ENCODE measurements at regions not wholly inside any gene's neighbourhood (a gene's known extent, or its start where the extent isn't known, plus 50 kb on each side); places are given as distances from the start of the nearest gene placed in this dataset.
A peak's percentile ranks its signal among the peaks of the same experiment; 100 is the strongest.
"Not testable (repeated sequence)": the region's sequence is repeated elsewhere in the genome, so short reads cannot be mapped to it uniquely, and the experiment has no call there.

GRCh38 chr3:17872457-17872856, 130.0 kb upstream of the TBC1D5 start:
- DNase-seq, result no peak

- DNase-seq, result no peak
Measured at GRCh38 chr3:17865631-17866030, 123.2 kb upstream of the TBC1D5 start.

- no peak for DNase-seq
Measured at GRCh38 chr3:17861476-17861875, 119.0 kb upstream of the TBC1D5 start.

DNA sequence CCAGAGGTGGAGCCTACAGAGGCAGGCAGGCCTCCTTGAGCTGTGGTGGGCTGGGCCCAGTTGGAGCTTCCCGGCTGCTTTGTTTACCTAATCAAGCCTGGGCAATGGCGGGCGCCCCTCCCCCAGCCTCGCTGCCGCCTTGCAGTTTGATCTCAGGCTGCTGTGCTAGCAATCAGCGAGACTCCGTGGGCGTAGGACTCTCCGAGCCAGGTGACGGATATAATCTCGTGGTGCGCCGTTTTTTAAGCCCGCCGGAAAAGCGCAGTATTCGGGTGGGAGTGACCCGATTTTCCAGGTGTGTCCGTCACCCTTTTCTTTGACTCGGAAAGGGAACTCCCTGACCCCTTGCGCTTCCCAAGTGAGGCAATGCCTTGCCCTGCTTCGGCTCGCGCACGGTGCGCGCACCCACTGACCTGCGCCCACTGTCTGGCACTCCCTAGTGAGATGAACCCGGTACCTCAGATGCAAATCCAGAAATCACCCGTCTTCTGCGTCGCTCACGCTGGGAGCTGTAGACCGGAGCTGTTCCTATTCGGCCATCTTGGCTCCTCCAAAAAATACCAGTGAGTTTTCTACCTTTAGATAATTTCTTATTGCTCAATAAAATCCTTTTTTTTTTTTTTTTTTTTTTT, 118.5 kb upstream of the TBC1D5 start:
- not testable (repeated sequence) for DNase-seq

- no peak for DNase-seq
Measured at GRCh38 chr3:17852217-17852616, 109.8 kb upstream of the TBC1D5 start.

DNA sequence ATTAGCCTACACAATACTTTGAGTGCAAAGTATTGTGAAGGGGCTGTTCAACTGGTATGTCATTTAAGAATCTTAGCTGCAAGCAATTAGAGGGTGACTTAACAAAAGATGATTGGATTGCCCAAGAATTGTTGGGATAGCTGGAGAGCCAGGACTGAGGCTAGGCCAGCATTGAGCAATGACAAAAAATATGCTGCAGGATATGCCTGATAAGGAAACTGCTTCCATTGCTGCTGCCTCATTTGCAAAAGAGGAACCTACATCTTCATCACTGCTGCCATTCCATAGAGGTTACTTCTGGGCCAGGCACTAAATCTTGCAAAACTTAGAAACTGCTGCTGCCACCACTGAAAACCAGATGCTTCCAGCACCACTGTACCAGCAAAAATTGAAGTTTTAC, 108.0 kb upstream of the TBC1D5 start:
- DNase-seq, result peak; percentile 18

GRCh38 chr3:17848102-17848501, 105.7 kb upstream of the TBC1D5 start:
- DNase-seq, result no peak

DNA sequence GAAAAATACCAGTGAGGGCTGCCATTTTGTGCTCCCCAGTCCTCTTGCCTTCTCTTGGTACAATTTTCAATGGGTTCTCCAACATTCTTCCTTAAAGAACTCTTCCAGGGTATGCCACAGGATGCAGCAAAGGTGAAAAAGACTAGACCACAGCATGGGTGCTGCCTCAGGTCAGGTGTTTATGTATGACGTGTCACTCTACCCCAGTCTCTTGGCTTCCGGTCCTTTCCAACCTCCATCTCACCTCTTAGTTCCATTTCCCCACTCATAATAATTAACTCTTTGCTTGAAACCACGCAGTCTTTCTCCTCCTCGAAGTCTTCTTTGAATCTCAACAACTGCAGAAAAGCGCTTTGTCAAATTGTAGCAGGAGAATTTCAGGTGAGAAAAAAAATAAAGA, 104.7 kb upstream of the TBC1D5 start:
- no peak for DNase-seq

- peak; percentile 17 for DNase-seq
Measured at GRCh38 chr3:17846466-17846865, 104.0 kb upstream of the TBC1D5 start.

DNA sequence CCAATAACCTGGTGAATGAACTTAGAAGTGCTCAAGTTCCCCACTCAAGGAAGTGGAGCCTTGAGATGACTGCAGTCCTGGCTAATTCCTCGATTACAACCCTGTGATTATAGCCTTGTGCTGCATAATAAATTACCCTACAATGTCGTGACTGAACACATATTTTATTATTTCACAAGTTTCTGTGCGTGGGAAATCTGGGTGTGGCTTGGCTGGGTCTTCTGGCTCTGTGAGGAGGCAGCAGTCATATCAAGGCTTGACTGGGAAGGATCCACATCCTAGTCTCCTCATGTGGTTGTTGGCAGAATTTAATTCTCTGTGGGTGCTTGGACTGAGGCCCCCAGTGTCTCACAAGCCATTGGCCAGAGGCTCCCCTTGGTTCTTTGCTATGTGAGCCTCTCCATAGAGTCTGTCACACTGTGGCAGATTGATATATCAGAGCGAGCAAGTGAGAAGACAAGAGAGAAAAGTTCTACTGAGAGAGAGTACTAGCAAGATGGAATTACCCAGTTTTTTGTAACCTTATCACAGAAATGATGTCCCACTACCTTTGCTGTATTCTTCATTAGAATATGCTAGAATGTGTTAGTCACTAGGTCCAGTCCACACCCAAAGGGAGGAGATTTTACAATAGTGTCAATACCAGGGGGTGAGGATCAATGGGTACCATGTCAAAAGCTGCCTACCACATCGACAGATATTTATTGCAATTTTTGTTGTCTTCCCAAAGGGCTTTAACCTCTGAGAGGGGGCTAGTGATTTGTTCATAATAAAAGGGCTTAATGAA, 102.8 kb upstream of the TBC1D5 start:
- no peak for DNase-seq

DNA sequence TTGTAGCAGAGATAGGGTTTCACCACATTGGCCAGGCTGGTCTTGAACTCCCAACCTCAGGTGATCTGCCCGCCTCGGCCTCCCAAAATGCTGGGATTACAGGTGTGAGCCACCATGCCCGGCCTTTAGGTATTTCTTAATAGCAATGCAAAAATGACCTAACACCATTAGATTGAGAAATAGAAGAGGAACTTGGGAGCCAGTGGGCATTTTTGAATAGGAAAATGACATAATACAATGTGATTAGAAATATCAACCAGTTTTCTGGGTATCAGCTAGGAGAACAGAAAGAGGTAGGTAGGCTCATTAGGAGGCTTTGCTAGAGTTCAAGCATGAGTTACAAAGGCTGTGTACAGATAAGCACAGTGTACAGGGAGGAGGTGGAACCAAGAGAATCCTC, 101.8 kb upstream of the TBC1D5 start:
- no peak for DNase-seq

DNA sequence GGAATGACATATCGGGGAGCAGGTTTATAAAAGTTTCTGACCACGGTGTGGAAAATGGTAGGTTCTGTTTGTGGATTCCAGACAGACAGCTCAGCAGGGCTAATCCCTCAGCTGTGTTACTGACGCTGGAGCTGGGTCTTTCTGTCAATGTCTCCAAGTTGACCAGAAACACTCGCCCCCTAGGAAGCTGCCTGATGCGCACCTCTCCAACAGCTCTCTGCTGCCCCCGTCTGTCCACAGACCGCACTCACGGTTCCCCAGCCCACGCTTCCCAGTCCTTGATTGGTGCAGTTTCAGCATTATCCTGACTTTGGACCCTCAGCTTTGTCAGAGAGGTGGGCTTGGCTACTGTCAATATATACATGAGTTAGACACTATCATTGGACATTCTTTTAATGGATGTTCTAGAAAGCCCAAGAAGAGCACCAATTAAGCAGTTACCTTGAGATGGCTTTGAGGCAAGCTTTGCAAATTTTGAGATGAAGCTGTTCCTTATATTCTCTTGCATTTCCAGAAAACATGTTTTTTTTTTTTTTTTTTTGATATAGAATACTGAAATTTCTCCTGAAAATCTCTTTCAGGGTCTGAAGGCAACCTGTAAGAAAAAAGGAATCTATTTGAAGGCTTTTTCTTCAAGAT, 98.9 kb upstream of the TBC1D5 start:
- peak; percentile 62 for DNase-seq

DNA sequence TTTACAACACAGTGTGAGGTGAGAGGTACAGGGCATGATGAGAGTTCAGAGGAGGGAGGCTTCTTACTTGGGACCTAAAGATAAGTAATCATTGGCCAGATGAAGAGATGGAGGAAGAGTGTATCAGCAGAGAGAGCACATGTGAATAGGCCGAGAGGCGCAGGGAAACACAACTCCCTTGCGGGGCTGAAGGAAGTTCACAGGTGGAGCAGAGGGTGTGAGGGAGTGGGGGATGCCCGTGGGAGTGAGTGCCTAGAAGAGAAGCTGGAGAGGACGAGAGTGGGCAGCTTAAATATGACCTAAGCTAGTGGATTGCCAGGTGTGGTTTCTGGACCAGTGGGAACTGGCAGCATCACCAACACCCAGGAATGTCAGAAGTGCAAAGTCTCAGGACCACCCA, 98.2 kb upstream of the TBC1D5 start:
- DNase-seq, result no peak

DNA sequence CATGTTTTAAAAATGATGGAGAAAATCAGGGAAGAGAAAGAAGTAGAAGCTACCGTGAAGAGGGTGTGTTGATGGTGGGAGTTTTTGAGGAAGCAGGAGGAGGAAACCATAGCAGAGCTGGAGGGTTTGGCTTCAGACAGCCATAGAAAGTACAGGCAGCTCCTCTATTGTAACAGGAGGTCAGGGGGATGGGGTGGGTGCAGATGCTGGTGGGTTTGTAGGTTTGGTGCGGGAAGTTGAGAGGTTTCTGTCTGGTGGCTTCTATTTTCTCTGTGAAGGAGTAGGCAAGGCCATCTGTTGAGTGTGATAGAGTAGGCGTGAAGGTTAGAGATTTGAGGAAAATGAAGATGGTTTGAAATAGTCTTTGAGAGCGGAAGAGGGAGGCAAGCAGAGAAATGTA, 97.7 kb upstream of the TBC1D5 start:
- DNase-seq, result no peak

GRCh38 chr3:17836919-17837318, 94.5 kb upstream of the TBC1D5 start:
- no peak for DNase-seq

- no peak for DNase-seq
Measured at GRCh38 chr3:17836092-17836491, 93.7 kb upstream of the TBC1D5 start.

DNA sequence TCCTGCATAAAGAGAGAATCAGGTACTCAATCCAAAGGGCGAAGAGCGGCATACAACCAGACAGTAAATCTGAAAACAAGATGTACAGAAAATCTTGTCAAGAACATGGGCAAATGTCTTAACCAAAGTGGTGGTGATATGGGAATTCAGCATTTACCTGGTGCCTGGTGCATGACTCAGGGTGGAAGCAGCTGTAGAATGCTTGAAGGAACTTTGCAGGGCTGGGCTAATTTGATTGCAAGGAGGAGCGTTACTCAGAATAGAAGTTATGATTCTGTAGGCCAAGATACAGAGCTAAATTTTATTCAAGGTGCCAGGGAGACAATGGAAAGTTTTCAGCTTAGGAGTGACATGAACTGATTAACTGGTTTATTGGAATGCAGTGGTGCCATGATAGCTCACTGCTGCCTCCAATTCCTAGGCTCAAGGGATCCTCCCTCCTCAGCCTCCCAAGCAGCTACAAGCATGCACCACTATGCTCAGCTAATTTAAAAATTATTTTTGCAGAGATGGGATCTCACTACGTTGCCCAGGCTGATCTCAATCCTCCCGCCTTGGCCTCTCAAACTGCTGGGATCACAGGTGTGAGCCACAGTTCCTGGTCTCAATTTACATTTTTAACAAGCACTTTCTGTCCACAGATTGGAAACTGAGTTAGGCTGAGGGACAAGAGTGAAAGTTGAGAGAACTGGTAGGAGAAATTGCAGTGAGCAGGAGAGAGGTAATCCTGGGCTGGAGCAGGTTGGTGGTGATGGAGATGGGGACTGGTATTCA, 91.5 kb upstream of the TBC1D5 start:
- no peak for DNase-seq

GRCh38 chr3:17832016-17832415, 89.6 kb upstream of the TBC1D5 start:
- no peak for DNase-seq

- no peak for DNase-seq
Measured at GRCh38 chr3:17831366-17831765, 88.9 kb upstream of the TBC1D5 start.

GRCh38 chr3:17830788-17831187, 88.4 kb upstream of the TBC1D5 start:
- DNase-seq, result no peak

GRCh38 chr3:17828388-17828787, 86.0 kb upstream of the TBC1D5 start:
- DNase-seq, result no peak

GRCh38 chr3:17825298-17825697, 82.9 kb upstream of the TBC1D5 start:
- no peak for DNase-seq

GRCh38 chr3:17823816-17824215, 81.4 kb upstream of the TBC1D5 start:
- no peak for DNase-seq

DNA sequence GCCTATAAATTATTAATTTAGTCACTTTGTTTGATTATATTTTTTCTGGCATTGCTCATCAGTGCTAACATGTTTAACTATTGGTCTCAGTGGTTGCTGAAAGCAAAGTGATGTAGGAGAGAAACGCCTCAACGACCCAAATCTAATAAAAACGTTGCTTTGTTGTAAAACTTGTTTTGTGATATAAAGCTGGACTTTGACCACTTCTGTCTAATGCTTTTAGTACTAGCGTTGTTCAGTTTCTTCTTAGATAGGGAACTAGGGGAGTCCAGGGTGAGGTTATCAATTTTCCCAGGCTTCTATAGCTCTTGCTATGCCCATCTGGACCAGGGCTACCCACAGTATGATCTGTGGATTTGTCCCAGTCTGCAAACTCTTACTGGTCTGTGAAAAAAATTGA, 80.6 kb upstream of the TBC1D5 start:
- DNase-seq, result no peak

Data from EL (cell line).